ENCODE measurements at regions not wholly inside any gene's neighbourhood (a gene's known extent, or its start where the extent isn't known, plus 50 kb on each side); places are given as distances from the start of the nearest gene placed in this dataset.

DNA sequence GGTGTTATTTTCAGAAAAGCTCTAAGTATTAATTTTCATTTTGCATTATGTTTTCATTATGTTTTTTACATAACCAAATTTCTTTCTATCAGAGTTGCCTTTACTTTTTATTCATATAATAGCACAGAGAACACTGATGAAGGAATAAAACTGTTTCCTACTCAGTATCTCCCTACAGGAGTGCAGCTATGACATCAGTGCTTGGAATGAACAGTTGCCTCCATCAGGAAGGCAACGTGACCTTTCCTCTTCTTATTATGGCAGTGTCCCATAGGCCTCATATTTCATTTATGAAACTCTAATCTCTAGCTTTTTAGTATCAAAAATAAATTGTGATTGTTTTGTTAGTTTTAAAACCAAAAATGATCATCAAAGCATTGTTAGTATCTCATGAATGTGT lies 712.8 kb downstream of the CD109 start:
- no peak for TF ChIP-seq EHMT2 (IDR thresholded peaks at IDR 0.05)
- TF ChIP-seq POLR2AphosphoS5 (IDR thresholded peaks at IDR 0.05; ENCODE audit: control insufficient read depth, insufficient read depth, low read depth, low read length): no peak
- no peak for TF ChIP-seq TAF1 (IDR thresholded peaks at IDR 0.05; ENCODE audit: control insufficient read depth, extremely low read depth, insufficient read depth, low read length, severe bottlenecking)
- TF ChIP-seq ETV6 (IDR thresholded peaks at IDR 0.05; ENCODE audit: borderline replicate concordance in 1 of 2, low read depth in 2 of 2, low read length in 1 of 2): no peak
- no peak for TF ChIP-seq ETV6 (CRISPR knock-in tag; IDR thresholded peaks at IDR 0.05; ENCODE audit: borderline replicate concordance)
- no peak for TF ChIP-seq JUND (IDR thresholded peaks at IDR 0.05; ENCODE audit: borderline replicate concordance, low read depth, low read length)
- no peak for TF ChIP-seq JUND (tag; IDR thresholded peaks at IDR 0.05; ENCODE audit: borderline replicate concordance, low read depth, low read length)
- TF ChIP-seq ZNF384 (IDR thresholded peaks at IDR 0.05; ENCODE audit: low read depth, low read length): no peak
- TF ChIP-seq CBX2 (IDR thresholded peaks at IDR 0.05; ENCODE audit: insufficient read depth, low read length, poor library complexity, severe bottlenecking): no peak
- TF ChIP-seq, protein P1, sequence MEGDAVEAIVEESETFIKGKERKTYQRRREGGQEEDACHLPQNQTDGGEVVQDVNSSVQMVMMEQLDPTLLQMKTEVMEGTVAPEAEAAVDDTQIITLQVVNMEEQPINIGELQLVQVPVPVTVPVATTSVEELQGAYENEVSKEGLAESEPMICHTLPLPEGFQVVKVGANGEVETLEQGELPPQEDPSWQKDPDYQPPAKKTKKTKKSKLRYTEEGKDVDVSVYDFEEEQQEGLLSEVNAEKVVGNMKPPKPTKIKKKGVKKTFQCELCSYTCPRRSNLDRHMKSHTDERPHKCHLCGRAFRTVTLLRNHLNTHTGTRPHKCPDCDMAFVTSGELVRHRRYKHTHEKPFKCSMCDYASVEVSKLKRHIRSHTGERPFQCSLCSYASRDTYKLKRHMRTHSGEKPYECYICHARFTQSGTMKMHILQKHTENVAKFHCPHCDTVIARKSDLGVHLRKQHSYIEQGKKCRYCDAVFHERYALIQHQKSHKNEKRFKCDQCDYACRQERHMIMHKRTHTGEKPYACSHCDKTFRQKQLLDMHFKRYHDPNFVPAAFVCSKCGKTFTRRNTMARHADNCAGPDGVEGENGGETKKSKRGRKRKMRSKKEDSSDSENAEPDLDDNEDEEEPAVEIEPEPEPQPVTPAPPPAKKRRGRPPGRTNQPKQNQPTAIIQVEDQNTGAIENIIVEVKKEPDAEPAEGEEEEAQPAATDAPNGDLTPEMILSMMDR (IDR thresholded peaks at IDR 0.05 in 2 of 3, conservative IDR thresholded peaks at IDR 0.05 in 1 of 3; ENCODE audit: insufficient read depth in 2 of 3, low read depth in 1 of 3, low read length in 3 of 3): no peak
- no peak for TF ChIP-seq GATAD2A (IDR thresholded peaks at IDR 0.05)
- TF ChIP-seq TCF7L2 (IDR thresholded peaks at IDR 0.05; ENCODE audit: low read depth, low read length): no peak
- no peak for TF ChIP-seq TEAD1 (CRISPR knock-in tag; IDR thresholded peaks at IDR 0.05)

Measured in K562 (cell line).